ENCODE measurements at regions not wholly inside any gene's neighbourhood (a gene's known extent, or its start where the extent isn't known, plus 50 kb on each side); places are given as distances from the start of the nearest gene placed in this dataset.
"Not testable (repeated sequence)": the region's sequence is repeated elsewhere in the genome, so short reads cannot be mapped to it uniquely, and the experiment has no call there.

DNA sequence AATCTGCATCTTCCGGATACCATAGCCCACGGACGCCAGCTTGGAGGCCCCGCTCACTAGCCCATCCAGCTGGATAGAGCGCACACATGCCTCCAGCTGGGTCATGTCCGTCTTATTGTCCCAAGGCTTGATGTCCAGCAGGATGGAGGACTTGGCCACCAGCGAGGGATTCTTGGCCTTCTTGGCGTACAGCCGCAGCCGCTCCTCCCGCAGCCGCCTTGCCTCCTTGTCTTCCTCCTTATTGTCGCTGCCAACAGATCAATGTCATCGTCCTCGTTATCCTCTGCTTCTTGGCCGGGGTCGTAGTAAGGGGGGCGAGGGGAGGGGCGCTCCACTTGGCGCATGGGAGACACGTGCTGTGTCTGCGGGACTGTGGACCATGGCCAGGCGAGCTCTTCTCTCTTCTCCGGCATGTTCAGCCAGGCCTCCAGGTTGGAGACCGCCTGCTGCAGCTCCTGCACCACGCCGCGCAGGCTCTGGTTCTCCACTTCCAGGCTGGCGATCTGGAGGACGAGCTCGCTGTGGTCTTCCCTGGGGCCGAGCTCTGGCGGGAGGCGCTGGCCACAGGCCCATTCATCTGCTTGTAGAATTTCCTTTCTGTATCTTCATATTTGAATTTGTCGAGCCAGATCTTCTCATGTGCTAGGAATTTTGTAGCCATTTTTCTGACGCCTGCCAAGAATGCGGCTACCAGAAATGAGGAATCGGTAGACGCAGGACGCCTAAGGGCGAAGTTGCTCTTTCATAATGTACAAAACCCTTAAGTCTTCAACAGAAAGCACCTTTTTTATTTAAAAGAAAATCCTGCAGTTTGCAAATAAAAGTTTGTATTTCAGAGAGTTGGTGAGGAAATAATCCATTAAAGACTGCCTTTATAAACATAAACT is 60.1 kb upstream of the PTPRK start:
- DNase-seq = no peak

- DNase-seq = not testable (repeated sequence)
These were observed 54.9 kb upstream of the PTPRK start for GRCh38 chr6:128575254-128575653.

DNA sequence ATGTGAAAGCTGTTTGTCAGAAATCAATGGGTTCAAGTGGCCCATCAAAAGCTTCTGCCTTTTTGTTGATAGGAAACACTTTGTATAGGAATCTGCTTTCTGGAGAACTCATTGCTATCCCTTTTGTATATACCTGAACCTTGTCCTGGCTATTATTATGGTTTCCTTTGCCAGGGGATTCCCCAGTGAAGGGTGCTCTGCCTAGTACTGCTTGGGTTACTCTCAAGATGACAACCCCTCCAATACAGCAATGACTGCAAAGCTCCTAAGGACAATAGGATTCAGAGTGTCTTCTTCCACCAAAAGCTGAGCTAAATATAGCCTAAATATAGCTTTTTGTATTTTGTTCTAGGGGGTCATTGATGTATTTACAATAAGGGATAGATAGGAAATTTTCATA is 54.0 kb upstream of the PTPRK start:
- no peak for DNase-seq

- DNase-seq = no peak
These were observed 52.6 kb upstream of the PTPRK start for GRCh38 chr6:128573036-128573435.

GRCh38 chr6:128572294-128572693 is 51.9 kb upstream of the PTPRK start:
- DNase-seq = no peak

GRCh38 chr6:128570680-128571063 is 50.3 kb upstream of the PTPRK start:
- DNase-seq = no peak

- no peak for DNase-seq
These were observed 49.6 kb upstream of the PTPRK start for GRCh38 chr6:128569732-128570679.

All from MV-4-11 (cell line).